Epithelial cell of proximal tubule (primary cell): ENCODE measurements at regions not wholly inside any gene's neighbourhood (a gene's known extent, or its start where the extent isn't known, plus 50 kb on each side); places are given as distances from the start of the nearest gene placed in this dataset.

ENCODE experiments used
- DNase-seq: peaks from one replicate; pipeline ENCODE4 v3.0.0-alpha.2; 2011; ENCODE audit warnings: low read depth
- H3K4me3 ChIP-seq: 2 replicates; pipeline ENCODE4 v1.5.1; 2011; ENCODE audit warnings: low read depth, mild to moderate bottlenecking, low read length
- CTCF ChIP-seq: conservative IDR thresholded peaks from 2 replicates; pipeline ENCODE4 v1.5.1; 2012; ENCODE audit warnings: low read depth, mild to moderate bottlenecking, low read length

GRCh38 chr22:48051796-48052620, 1289.6 kb downstream of the TBC1D22A start:
- H3K4me3 ChIP-seq: no peak overlapping the region
- no peak for DNase-seq
- TF ChIP-seq CTCF: no peak

- no peak for DNase-seq
- TF ChIP-seq CTCF: no peak
- no peak overlapping the region for H3K4me3 ChIP-seq
Measured at GRCh38 chr22:48050836-48051235, 1288.4 kb downstream of the TBC1D22A start.

DNA sequence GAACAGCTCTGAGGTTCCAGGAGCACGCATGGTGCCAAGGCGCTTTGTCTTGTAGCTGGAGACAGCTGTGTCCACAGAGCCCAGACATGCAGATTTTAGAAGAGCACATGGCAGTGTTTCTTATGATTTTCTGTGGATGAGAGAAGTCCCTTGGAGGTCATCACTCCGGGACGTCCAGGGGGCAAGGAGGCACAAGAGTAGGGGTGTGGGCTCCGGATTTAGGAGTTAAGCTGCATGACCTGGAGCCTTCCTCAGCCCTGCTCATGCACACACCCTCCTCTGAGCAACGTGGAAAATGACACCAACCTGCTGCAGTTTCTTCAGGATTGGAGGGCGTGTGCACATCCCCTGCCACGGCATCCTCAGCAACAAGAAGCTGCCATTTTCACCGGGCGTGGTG, 1286.7 kb downstream of the TBC1D22A start:
- TF ChIP-seq CTCF: no peak
- no peak overlapping the region for H3K4me3 ChIP-seq
- no peak for DNase-seq

DNA sequence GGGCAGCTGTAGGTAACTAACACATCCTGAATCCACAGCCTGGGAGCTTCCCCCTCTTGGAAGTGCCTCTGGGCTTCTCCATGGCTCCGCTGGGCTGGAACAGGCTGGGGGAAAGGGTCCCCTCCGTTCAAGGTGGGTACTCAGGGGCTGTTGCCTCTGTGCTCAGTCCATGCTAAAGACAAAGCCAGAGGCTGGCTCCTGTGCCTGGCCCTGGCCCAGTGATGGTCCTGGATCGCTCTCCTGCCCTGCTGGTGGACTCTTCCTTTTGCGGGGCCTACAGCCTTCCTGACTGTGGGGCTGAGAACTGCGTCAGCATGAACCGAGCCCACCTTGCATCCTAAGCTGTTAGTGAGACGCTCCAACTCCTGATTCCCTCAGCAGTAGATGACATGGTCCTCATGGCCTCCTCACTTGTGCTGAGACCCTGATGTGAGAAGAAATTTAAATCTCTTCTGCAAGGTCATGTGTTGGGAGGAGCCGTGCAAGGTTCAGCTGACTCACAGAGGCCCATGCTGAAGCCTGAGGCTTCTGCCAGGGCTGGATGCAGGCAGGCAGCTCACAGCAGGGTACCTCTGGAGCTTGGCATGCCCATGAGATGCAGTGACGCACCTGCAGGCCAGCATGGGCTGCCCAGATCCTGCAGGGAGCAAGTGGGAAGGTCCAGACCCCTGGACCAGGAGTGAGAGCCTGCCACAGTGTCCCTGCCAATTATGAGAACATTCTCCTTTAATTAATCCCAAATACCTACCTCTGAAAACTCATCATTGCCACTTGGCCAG, 1285.5 kb downstream of the TBC1D22A start:
- no peak for TF ChIP-seq CTCF
- H3K4me3 ChIP-seq: no peak overlapping the region
- DNase-seq: no peak

DNA sequence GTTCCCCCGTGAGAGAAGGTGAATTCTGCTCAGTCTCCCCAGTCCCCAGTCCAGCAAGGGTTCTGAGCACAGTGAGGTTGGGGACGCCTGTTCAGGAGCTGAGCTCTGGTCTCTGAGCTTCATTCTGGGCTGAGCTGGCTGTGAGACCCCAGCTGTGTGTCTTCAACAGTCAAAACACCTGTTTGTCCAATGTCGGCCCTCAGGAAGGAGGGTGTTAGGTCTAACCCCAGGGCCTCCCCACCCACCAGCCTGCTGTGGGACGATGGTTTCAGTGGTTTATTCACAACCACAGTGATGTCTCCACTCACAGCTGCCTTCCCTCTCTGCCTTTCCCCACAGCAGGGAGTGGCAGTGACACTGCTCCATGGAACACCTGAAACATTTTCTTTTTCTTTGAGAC, 1282.9 kb downstream of the TBC1D22A start:
- no peak for TF ChIP-seq CTCF
- H3K4me3 ChIP-seq: no peak overlapping the region
- no peak for DNase-seq

DNA sequence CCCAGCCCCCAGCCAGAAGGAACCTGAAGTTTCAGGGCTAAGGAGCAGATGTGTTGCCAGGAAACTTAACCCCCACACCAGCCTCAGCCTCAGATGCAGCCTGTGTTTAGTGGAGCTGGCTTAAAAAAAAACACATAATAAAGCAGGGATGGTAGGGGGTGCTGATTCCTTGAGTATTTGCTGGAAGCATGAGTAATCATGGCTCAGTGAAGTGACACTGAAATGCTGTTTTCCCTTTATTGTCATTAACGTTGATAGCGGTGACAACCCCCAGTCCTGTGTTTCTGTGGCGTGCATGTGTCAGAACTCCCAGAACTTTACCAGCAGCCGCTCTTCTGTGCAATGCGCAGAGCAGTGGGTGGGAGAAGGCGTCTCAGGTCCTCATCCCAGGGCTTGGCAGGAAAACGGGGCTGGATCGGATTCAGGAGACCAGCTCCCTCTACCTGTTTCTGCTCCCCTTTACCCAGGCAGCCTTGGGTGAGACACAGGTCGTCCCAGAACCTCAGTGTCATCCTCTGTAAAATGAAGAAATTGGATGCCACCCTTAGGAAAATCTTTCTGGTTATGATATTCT, 1282.1 kb downstream of the TBC1D22A start:
- no peak for DNase-seq
- no peak overlapping the region for H3K4me3 ChIP-seq
- TF ChIP-seq CTCF: no peak
